Caco-2 (cell line): ENCODE measurements at regions not wholly inside any gene's neighbourhood (a gene's known extent, or its start where the extent isn't known, plus 50 kb on each side); places are given as distances from the start of the nearest gene placed in this dataset.

ENCODE experiments used
- BruUV-seq: library from RNA; stranded (reverse); fragments of 400-500 nt; replicated peaks from 2 replicates; lab custom pipeline; 2021; lab: Mats Ljungman, UMichigan
- CTCF ChIA-PET: fragments of 300-600 bp; sonication (Branson Sonifier 250); formaldehyde crosslinking; loops from one replicate; lab custom pipeline; 2022; ENCODE audit warnings: antibody characterized with exemption; lab: Charles Lee
- POLR2A ChIA-PET: fragments of 300-600 bp; sonication (Branson Sonifier 250); formaldehyde crosslinking; loops from one replicate; lab custom pipeline; 2022; ENCODE audit warnings: antibody characterized with exemption; lab: Charles Lee
- DNase-seq, 2 experiments: peaks; one replicate each; pipeline versions ENCODE4 v3.0.0 to v3.0.0-alpha.2; 2020 to 2022
- H3K27me3 ChIP-seq: replicated peaks from 2 replicates; pipeline ENCODE4 v1.6.0; 2011; ENCODE audit warnings: low read length; ENCODE audit not compliant: control insufficient read depth, insufficient read depth
- H3K36me3 ChIP-seq: 2 replicates; pipeline ENCODE4 v1.5.1; 2011; ENCODE audit warnings: low read length; ENCODE audit not compliant: control insufficient read depth, insufficient read depth
- H3K4me1 ChIP-seq: fragments of 250-450 bp; sonication (Bioruptor Pico); 2 replicates; pipeline ENCODE4 v1.5.1; 2020; ENCODE audit warnings: mild to moderate bottlenecking
- H3K4me3 ChIP-seq: 2 replicates; pipeline ENCODE4 v1.5.1; 2011; ENCODE audit warnings: low read depth, mild to moderate bottlenecking, control low read depth, low read length
- H3K9me3 ChIP-seq: fragments of 250-450 bp; sonication (Bioruptor Pico); 2 replicates; pipeline ENCODE4 v1.5.1; 2020; ENCODE audit warnings: mild to moderate bottlenecking, moderate library complexity
- H3K27ac Mint-ChIP-seq: one replicate; pipeline ENCODE4 v1.8.0; 2022; ENCODE audit warnings: mixed read lengths; ENCODE audit not compliant: unreplicated experiment
- H3K27me3 Mint-ChIP-seq: one replicate; pipeline ENCODE4 v1.8.0; 2022; ENCODE audit warnings: mixed read lengths; ENCODE audit not compliant: insufficient read depth, unreplicated experiment
- H3K36me3 Mint-ChIP-seq: one replicate; pipeline ENCODE4 v1.8.0; 2022; ENCODE audit warnings: mild to moderate bottlenecking, mixed read lengths; ENCODE audit not compliant: insufficient read depth, unreplicated experiment
- H3K4me1 Mint-ChIP-seq: one replicate; pipeline ENCODE4 v1.8.0; 2022; ENCODE audit warnings: low read depth, mixed read lengths; ENCODE audit not compliant: unreplicated experiment
- H3K4me3 Mint-ChIP-seq: one replicate; pipeline ENCODE4 v1.8.0; 2022; ENCODE audit warnings: mild to moderate bottlenecking, moderate library complexity, mixed read lengths; ENCODE audit not compliant: unreplicated experiment
- H3K9me3 Mint-ChIP-seq: one replicate; pipeline ENCODE4 v1.8.0; 2022; ENCODE audit warnings: mixed read lengths; ENCODE audit not compliant: unreplicated experiment
- intact Hi-C: fragments of 100-400 bp; cut with micrococcal nuclease; formaldehyde crosslinking; loops from one replicate; pipeline ENCODE4 v1.10.0; 2022; ENCODE audit not compliant: unreplicated experiment
- TF ChIP-seq, protein P1 (sequence below), 2 experiments: fragments of 200-600 bp in 1 of 2; IDR thresholded peaks; 1 replicate in 1 of 2; 2 replicates in 1 of 2; pipeline versions ENCODE4 v1.5.1 to v1.8.0; 2011 to 2022; ENCODE audit warnings: antibody characterized with exemption in 1 of 2, control low read depth in 1 of 2, inconsistent platforms in 1 of 2, low read depth in 1 of 2, low read length in 1 of 2, mild to moderate bottlenecking in 1 of 2, moderate library complexity in 1 of 2; ENCODE audit not compliant: insufficient read depth in 1 of 2, severe bottlenecking in 1 of 2, unreplicated experiment in 1 of 2

- Histone ChIP-seq H3K27me3 (no peaks in the 10 kb centered on the region), H3K4me1 (no peaks in the 10 kb centered on the region), H3K4me3 (no peak overlapping the region), H3K36me3 (no peaks in the 10 kb centered on the region), H3K9me3 (peaks cover 8% of the 10 kb centered on the region; the same call in 1 of the 2 replicates)
- H3K27me3 Mint-ChIP-seq, result no peaks in the 10 kb centered on the region
- intact Hi-C loops, result no loop called here
- H3K27ac Mint-ChIP-seq, result no peak overlapping the region
- CTCF ChIA-PET, result no interaction called here
- H3K4me3 Mint-ChIP-seq, result no peak overlapping the region
- BruUV-seq, result no TSS peak
- POLR2A ChIA-PET, result no interaction called here
- H3K9me3 Mint-ChIP-seq, result no peaks in the 10 kb centered on the region
- H3K36me3 Mint-ChIP-seq, result no peaks in the 10 kb centered on the region
- H3K4me1 Mint-ChIP-seq, result peaks cover 7% of the 10 kb centered on the region
- TF ChIP-seq, protein P1, sequence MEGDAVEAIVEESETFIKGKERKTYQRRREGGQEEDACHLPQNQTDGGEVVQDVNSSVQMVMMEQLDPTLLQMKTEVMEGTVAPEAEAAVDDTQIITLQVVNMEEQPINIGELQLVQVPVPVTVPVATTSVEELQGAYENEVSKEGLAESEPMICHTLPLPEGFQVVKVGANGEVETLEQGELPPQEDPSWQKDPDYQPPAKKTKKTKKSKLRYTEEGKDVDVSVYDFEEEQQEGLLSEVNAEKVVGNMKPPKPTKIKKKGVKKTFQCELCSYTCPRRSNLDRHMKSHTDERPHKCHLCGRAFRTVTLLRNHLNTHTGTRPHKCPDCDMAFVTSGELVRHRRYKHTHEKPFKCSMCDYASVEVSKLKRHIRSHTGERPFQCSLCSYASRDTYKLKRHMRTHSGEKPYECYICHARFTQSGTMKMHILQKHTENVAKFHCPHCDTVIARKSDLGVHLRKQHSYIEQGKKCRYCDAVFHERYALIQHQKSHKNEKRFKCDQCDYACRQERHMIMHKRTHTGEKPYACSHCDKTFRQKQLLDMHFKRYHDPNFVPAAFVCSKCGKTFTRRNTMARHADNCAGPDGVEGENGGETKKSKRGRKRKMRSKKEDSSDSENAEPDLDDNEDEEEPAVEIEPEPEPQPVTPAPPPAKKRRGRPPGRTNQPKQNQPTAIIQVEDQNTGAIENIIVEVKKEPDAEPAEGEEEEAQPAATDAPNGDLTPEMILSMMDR (IDR thresholded peaks at IDR 0.05; ENCODE audit: insufficient read depth in 1 of 2, low read depth in 1 of 2, low read length in 1 of 2, severe bottlenecking in 1 of 2, unreplicated experiment in 1 of 2), result no peak
- no peak for DNase-seq
Observed at GRCh38 chr1:228885845-228886244, 150.6 kb downstream of the RHOU start.

GRCh38 chr1:228887101-228887500, 151.8 kb downstream of the RHOU start:
- Histone ChIP-seq H3K27me3 (no peaks in the 10 kb centered on the region), H3K4me3 (no peak overlapping the region), H3K4me1 (no peaks in the 10 kb centered on the region), H3K9me3 (peaks cover 8% of the 10 kb centered on the region; the same call in 1 of the 2 replicates), H3K36me3 (no peaks in the 10 kb centered on the region)
- Mint-ChIP-seq H3K27me3 (no peaks in the 10 kb centered on the region), H3K36me3 (no peaks in the 10 kb centered on the region), H3K27ac (no peak overlapping the region), H3K4me3 (no peak overlapping the region), H3K9me3 (no peaks in the 10 kb centered on the region), H3K4me1 (peaks cover 7% of the 10 kb centered on the region)
- intact Hi-C loops, result no loop called here
- CTCF ChIA-PET, result no interaction called here
- TF ChIP-seq, protein P1 (IDR thresholded peaks at IDR 0.05; ENCODE audit: insufficient read depth in 1 of 2, low read depth in 1 of 2, low read length in 1 of 2, severe bottlenecking in 1 of 2, unreplicated experiment in 1 of 2), result no peak
- POLR2A ChIA-PET, result no interaction called here
- no peak for DNase-seq
- no TSS peak for BruUV-seq

DNA sequence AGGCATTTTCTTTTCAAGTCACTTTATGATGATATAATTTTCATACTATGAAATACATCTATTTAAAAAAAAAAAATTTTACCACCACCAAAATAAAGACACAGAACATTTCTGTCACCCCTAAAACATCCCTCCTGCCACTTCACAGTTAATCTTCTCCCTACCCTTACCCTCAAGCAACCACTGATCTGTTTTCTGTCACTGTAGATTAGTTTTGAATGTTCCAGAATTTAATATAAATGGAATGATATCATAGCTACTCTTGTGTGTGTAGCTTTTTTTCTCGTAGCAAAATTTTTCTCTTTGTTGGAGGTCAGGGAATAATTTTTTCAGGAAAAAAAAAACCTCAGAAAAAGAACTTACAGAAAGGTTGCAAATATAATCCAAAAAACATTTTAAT, 152.7 kb downstream of the RHOU start:
- DNase-seq, result no peak
- peaks cover 7% of the 10 kb centered on the region for H3K4me1 Mint-ChIP-seq
- Histone ChIP-seq H3K4me3 (no peak overlapping the region), H3K9me3 (peaks cover 8% of the 10 kb centered on the region; the same call in 1 of the 2 replicates), H3K27me3 (no peaks in the 10 kb centered on the region), H3K4me1 (no peaks in the 10 kb centered on the region), H3K36me3 (no peaks in the 10 kb centered on the region)
- H3K27me3 Mint-ChIP-seq, result no peaks in the 10 kb centered on the region
- TF ChIP-seq, protein P1 (IDR thresholded peaks at IDR 0.05; ENCODE audit: insufficient read depth in 1 of 2, low read depth in 1 of 2, low read length in 1 of 2, severe bottlenecking in 1 of 2, unreplicated experiment in 1 of 2), result no peak
- no TSS peak for BruUV-seq
- POLR2A ChIA-PET, result no interaction called here
- CTCF ChIA-PET, result no interaction called here
- no peaks in the 10 kb centered on the region for H3K36me3 Mint-ChIP-seq
- no peaks in the 10 kb centered on the region for H3K9me3 Mint-ChIP-seq
- H3K27ac Mint-ChIP-seq, result no peak overlapping the region
- intact Hi-C loops, result no loop called here
- H3K4me3 Mint-ChIP-seq, result no peak overlapping the region
